ENCODE measurements at regions not wholly inside any gene's neighbourhood (a gene's known extent, or its start where the extent isn't known, plus 50 kb on each side); places are given as distances from the start of the nearest gene placed in this dataset.

DNA sequence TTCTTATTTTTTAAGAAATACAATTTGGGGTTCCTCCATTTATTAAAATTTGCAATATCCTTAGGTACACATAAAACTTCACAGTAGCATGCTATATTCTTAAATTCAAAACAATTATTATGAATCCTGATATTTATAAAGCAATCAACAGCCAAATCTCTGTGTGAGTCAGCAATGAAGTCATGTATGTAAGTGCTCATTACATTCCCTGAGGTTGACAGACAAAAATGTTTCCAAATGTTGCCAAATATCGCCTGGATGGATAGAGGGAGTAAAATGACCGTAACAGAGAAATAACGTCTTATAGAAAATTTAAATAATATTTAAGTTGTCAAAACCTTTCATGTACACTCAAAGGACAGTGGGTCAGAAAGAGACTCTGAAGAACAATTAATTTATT, 220.0 kb downstream of the PCDH18 start:
- DNase-seq, result no peak

DNA sequence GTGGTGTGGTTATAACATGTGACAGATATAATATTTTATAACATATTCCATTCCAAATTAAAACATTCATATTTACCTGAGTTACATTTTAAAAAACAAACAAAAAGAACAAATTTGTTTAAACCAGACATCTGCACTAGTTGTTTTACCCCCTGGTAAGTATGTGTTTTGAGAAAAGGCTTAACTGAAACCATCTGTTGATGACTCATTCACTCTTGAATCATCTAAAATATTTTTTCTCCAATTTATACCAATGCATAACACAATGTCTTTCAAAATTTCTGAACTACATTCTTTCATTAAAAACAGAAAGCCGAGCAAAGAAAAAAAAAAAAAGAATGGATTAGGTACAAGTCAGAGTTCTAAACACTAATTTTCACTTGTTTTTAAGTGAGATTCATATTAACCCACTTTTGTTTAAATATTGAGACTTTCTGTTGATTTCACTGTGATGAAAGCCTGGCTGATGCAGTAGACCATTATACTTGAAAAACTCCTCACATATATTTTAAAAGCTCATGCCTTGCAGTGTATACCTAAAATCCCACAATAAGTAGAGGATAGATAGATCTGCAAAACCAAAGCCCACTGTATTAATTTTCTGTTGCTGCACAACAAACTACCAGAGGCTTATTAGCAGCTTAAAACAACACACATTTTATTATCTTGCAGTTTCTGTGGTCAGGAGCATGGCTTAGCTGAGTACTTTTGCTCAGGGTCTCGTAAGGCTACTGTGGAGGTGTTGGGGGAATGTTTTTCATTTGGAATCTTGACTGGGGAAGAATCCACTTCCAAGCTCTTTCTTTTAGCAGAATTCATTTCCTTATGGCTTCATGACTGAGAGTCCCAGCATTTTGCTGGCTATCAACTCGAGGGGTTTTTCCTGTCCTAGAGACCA, 221.5 kb downstream of the PCDH18 start:
- DNase-seq, result no peak

GRCh38 chr4:137310166-137310565, 222.1 kb downstream of the PCDH18 start:
- DNase-seq, result no peak

DNA sequence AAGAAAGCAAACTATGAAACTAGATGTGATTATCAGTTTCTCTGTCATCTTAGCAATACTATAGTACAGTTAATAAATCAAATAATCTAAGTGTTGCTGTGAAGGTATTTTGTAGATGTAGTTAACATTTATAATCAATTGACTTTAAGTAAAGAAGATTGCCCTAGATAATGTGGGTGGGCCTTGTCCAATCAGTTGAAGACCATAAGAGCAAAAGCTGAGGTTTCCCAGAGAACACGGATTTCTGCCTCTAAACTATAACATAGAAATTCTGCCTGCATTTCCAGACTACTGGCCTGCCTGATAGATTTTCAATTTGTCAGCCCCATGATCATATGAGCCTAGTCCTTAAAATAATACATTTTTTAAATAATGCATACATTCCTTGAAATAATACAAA, 222.9 kb downstream of the PCDH18 start:
- DNase-seq, result no peak

- no peak for DNase-seq
Observed at GRCh38 chr4:137307806-137308205, 224.5 kb downstream of the PCDH18 start.

- DNase-seq, result no peak
Observed at GRCh38 chr4:137300776-137301175, 231.5 kb downstream of the PCDH18 start.

DNA sequence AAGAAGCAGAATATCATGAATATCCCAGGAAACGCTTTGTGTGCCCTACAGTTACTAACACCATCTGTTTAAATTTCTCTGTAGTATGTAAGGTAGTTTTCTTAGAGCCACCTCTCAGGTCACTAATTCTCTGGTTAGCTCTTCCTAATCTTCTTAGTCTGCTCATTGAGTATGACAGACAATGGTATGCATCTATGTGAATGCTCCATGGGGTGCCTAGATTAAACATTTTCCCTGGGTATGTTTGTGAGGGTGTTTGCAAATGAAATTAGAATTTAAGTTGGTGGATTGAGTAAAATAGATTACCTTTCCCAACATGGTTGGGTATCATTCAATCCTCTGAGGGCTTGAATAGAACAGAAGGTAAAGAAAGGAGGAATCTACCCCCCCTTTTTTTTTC, 233.0 kb downstream of the PCDH18 start:
- no peak for DNase-seq

DNA sequence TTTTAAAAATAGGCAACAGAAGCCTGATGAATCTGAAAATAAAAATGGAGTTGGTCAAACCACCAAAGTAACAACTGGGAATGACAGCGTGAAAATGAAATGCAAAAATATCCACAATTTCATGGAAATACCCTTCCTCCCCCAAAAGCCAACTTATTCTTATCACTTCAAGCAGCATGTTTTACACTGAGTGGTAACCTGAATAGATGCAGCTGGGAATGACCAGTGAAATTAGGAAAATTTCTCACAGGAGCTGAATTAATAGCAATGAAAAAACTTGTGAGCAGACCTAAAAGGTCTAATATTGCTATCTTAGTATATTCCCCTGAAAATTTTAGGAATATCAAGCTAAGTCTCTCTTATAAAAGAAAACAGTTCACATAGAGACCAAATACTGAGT, 239.0 kb downstream of the PCDH18 start:
- no peak for DNase-seq

DNA sequence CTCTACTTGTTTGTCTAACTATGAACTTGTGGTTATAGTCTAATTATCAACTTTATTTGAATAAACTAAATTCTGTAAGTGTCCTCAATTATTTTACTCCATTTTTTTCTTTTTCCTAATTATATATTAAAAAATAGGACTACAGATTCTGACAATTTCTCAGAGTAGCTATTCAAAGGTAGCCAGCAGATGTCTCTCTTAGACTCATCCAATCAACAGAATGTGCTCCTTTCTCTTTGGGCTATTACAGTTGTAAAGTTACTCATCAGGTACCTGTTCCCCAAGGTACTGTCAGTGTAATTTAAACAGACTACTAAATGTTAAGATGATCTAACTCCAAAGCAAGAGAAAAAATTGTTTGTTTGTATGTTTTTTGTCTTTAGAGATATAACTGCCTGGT, 248.6 kb downstream of the PCDH18 start:
- DNase-seq, result no peak

GRCh38 chr4:137278431-137278830, 253.9 kb downstream of the PCDH18 start:
- no peak for DNase-seq

GRCh38 chr4:137274404-137274803, 257.9 kb downstream of the PCDH18 start:
- DNase-seq, result no peak

DNA sequence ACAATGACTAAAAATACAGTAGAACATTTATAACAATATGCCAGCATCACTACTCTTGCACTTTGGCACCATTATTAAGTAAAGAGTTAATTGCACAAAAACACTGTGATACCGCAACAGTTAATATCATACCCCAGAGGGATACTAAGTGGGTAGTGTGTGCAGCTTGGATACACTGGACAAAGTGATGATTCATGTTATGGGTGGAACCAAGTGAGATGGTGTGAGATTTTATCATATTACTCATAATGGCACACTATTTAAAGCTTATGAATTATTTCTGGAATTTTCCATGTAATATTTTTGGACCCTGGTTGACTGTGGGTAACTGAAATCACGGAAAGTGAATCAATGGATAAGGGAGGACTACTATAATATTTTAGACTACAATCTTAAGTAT, 265.3 kb downstream of the PCDH18 start:
- no peak for DNase-seq

DNA sequence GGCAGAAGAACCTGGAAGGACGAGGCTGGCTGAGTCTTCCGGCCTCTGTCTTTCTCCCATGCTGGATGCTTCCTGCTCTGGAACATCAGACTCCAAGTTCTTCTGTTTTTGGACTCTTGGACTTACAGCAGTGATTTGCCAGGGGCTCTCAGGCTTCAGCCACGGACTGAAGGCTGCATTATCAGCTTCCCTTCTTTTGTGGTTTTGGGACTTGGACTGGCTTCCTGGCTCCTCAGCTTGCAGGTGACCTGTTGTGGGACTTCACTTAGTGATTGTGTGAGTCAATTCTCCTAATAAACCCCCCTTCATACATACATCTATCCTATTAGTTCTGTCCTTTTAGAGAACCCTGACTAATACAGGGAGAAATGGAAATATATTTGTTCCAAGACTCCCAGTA, 265.8 kb downstream of the PCDH18 start:
- no peak for DNase-seq

DNA sequence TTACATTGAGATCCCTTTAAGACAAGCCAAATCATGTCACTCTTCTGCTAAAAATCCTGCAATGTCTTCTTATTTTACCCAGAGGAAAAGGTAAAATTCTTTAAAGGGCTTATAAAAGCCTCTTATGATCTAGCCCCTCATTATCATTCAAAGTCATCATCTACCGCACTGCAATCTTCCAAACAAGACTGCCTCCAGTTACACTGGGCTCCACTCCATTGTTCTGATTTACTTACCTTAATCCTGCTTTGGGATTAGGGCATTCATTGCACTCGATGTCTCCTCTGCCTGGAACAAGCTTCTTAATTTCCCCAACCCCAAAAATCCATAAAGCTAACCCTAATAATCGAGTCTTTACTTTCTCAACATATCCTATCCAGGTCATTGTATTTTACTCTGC, 269.1 kb downstream of the PCDH18 start:
- no peak for DNase-seq

- no peak for DNase-seq
Observed at GRCh38 chr4:137253949-137254348, 278.3 kb downstream of the PCDH18 start.

DNA sequence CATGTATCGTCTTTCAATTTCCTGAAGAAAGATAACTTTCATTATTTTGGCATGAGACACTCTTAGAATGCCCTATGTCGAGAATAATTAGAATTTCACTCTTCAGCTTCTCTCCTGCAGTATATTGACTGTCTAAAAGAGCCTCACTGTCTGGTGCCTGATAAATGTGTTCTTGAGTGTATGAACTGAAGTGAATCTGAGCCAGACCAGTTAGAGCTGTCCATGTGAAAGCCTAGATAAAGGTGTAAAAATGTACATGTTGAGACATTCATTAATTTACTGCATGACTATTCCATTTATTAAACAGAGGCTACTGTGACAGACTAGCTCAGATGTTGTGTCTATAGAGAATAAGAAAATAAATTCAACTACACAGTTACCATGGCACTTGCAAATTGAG, 283.2 kb downstream of the PCDH18 start:
- no peak for DNase-seq

DNA sequence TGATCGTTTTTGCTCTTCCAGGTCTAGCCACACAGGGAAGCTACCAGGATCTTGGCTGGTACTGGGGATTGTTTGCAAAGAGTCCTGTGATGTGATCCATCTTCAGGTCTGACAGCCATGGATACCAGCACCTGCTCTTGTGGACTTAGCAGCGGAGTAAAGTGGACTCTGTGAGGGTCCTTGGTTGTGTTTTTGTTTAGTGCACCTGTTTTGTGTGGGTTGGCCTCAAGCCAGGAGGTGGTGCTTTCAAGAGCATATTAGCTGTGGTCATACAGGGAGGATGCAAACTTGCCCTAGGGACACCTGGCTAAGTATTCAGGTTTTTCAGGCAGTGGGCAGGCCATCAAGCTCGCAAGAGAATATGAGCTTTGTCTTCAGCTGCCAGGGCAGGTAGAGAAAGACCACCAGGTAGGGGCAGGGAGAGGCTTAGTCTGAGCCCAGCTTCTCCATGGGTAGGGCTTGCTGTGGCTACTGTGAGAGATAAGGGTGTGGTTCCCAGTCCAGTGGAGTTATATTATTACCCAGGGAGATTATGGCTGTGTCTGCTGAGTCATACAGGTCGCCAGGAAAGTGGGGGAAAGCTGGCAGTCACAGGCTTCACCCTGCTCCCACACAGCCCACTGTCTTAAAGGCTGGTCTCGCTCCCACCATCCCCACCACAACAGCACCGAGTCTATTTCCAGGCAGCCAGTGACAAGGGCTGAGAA, 293.7 kb downstream of the PCDH18 start:
- DNase-seq, result no peak

GRCh38 chr4:137226900-137227299, 305.4 kb downstream of the PCDH18 start:
- no peak for DNase-seq

DNA sequence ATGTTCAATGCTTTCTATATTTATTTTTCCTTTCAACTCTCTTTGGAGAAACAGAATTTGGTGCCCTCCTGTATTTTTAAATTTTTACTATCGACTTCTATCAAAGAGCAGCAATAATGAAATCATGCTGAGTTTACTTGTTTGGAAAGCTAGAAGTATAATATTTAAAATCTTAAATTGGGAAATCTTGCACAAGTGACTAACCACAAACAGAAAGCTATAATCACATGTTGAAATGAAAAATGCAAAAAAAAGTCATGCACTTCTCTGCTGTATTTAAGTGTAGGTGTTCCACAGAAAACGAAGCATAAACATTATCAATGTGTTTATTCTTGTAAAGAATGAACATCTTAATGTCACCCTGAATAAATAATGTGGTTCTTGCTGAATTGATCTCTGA, 306.1 kb downstream of the PCDH18 start:
- no peak for DNase-seq

- no peak for DNase-seq
Observed at GRCh38 chr4:137213372-137214173, 318.7 kb downstream of the PCDH18 start.

- peak in 9 of 58 donors; percentile 0 to 41 (median 7) for DNase-seq
Observed at GRCh38 chr4:137212601-137213000, 319.7 kb downstream of the PCDH18 start.

- no peak for DNase-seq
Observed at GRCh38 chr4:137209240-137209639, 323.1 kb downstream of the PCDH18 start.

Measured in anterior cingulate cortex (tissue), 58 donors.